AG10803 (cell line): ENCODE measurements at regions not wholly inside any gene's neighbourhood (a gene's known extent, or its start where the extent isn't known, plus 50 kb on each side); places are given as distances from the start of the nearest gene placed in this dataset.

ENCODE experiments used
- DNase-seq: peaks from one replicate; pipeline ENCODE4 v3.0.0; 2010; ENCODE audit warnings: low read depth
- H3K4me3 ChIP-seq: 2 replicates; pipeline ENCODE4 v1.5.1; 2011; ENCODE audit warnings: mild to moderate bottlenecking, low read length, control low read depth
- TF ChIP-seq, protein P1 (sequence below): conservative IDR thresholded peaks from 2 replicates; pipeline ENCODE4 v1.5.1; 2011; ENCODE audit warnings: mild to moderate bottlenecking, low read length, control low read depth, inconsistent platforms

DNA sequence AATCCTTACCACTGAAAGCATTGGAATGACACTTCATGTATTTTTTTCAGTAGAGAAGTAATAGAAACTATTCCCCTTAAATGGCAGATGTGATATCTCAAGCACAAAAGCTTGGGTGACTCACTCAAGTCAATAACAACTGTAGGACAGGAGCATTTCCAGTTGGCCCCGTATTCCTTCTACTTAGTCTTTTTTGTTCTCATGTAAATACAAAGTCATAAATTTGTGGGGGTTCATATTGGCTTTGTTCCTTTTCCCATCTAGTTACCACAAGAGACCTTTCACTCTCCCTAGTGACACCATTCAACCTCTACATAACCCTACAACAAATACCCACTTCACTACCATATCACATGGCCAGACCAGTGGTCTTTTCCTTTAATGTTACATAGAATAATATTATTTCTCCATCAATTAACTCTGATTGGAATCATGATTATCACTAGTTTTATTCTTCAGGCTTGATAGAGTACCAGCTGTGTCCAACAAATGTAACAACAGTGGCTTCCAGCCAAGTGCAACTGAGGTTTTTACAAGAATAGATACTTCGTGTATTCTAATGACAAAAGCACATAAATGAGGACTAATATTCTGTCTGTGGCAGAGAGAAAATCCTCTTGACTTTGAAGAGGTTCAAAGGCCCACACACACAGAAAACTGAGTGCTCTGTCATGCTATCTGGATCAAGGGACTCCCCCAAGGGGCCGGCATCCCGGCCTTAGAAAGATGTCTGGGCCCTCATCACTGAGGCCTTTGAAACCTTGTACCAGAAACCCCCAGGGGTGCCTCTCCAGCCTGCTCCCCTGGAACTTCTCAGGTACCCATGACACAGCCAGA is 94.0 kb upstream of the THBS1 start:
- TF ChIP-seq, protein P1, sequence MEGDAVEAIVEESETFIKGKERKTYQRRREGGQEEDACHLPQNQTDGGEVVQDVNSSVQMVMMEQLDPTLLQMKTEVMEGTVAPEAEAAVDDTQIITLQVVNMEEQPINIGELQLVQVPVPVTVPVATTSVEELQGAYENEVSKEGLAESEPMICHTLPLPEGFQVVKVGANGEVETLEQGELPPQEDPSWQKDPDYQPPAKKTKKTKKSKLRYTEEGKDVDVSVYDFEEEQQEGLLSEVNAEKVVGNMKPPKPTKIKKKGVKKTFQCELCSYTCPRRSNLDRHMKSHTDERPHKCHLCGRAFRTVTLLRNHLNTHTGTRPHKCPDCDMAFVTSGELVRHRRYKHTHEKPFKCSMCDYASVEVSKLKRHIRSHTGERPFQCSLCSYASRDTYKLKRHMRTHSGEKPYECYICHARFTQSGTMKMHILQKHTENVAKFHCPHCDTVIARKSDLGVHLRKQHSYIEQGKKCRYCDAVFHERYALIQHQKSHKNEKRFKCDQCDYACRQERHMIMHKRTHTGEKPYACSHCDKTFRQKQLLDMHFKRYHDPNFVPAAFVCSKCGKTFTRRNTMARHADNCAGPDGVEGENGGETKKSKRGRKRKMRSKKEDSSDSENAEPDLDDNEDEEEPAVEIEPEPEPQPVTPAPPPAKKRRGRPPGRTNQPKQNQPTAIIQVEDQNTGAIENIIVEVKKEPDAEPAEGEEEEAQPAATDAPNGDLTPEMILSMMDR: no peak
- no peak for DNase-seq

DNA sequence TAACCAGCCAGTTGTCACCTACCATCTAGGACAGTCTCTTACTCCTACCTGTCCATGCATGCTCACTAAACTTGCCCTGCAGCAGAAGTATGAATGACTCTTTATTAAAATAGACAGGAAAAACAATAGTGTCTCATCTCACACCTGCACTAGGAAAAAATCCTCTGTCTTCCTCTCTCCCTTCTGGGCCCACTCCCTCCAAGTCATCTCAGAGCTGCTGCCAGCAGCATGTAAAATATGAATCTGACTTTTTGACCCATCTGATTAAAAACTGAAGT is 93.5 kb upstream of the THBS1 start:
- TF ChIP-seq, protein P1: no peak
- no peak overlapping the region for H3K4me3 ChIP-seq
- DNase-seq: no peak

More for the DNA sequence above, 94.0 kb upstream of the THBS1 start:
- no peak overlapping the region for H3K4me3 ChIP-seq

DNA sequence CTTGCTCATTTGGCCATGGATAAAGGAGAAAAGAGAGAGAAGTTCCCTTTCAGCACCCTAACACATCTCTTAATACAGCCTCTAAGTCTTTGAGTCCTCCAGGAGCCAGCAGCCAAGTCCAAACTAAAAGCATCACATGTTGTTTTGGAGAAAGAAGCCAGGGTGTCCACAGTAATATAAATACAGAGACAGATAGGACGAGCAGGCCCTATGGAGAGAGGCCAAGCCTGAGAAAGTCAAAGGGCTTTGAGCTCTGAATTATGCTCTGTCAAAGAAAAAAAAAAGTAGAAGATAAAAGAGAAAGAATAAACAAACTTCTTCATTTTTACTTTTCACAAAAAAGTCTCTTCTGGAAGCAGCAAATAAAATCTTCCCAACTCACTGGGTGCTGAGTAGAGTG is 92.4 kb upstream of the THBS1 start:
- H3K4me3 ChIP-seq: no peak overlapping the region
- no peak for DNase-seq
- TF ChIP-seq, protein P1: no peak

DNA sequence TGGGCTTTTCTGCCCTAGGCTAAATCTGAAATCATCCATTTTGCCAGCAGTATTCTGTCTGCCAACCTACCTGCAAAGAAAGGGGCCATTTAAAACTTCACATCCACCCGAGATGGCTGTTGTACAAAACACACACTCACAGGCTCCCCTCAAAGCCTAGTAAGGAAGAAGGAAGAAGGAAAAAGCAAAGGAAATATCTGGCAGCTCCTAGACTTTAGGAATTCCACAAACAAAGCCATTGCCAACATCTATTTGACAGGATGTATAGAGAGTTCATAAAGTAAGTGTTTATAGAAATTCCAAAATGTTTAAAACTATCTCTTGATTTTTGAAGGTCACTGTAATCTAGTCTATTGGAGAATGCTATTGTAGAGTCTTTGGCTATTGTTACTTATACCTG is 91.9 kb upstream of the THBS1 start:
- no peak for DNase-seq
- no peak overlapping the region for H3K4me3 ChIP-seq
- TF ChIP-seq, protein P1: no peak

DNA sequence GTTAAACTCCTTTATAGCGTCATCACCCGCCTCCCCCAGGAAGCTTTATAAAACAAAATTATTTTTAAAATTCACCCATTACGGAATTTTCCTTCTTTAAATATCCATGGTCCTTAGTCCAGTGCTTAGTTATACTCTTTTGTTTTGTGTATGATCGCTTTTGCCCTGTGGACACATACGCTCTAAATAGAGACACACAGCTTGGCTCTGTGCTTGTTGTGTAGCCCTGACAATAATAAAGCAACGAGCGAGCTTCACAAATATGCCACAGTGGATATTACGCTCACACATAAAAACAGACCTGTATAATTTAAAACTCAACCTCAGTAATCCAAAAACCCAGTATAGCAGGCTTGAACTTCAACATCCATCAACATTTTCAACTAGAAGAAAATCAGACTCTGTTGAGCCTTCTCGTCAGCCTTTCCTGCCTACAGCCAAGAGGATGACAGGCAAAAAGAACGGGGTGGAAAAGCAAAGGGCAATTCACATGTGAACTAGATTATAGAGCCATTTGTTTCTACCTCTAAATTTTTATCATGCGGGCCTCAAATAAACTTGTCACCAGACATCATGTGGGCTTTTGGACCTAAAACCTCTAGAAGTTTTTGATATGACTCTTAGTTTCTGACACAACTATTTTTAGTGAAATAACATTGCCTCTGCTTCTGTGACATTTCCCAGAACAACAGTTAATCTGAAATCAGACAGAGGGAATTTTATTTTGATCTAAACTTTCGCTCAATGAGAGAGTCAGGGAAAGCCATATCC is 89.6 kb upstream of the THBS1 start:
- TF ChIP-seq, protein P1: no peak
- DNase-seq: no peak
- no peak overlapping the region for H3K4me3 ChIP-seq

DNA sequence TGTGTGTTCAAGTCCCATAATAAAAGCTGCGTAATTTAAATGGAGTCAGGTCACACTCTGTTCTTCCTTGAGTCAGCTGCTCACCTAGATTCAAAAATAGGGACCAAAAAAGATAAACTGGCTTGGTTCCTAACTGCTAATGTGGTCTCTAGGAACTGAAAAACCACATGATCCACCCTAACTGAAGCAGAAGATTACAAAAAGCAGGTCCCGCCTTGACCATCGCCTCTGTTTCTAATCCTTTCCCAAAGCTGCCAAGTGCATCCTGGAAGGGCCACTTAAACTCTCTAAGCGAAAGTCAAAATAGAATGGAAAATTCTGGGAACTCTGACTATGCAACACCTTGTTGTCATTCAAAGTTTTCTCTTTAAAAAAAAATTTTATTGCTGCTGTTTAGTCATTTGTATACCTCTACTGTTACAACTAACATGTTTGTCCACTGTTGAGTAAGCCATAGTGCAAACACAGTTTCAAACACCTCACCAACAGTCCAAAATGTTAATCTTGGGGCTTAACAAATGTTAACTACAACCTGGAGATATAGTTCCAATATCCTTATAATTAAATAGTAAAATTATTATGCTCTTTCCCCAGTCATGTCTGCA is 88.9 kb upstream of the THBS1 start:
- TF ChIP-seq, protein P1: no peak
- H3K4me3 ChIP-seq: no peak overlapping the region
- no peak for DNase-seq
